ENCODE measurements at regions not wholly inside any gene's neighbourhood (a gene's known extent, or its start where the extent isn't known, plus 50 kb on each side); places are given as distances from the start of the nearest gene placed in this dataset.

DNA sequence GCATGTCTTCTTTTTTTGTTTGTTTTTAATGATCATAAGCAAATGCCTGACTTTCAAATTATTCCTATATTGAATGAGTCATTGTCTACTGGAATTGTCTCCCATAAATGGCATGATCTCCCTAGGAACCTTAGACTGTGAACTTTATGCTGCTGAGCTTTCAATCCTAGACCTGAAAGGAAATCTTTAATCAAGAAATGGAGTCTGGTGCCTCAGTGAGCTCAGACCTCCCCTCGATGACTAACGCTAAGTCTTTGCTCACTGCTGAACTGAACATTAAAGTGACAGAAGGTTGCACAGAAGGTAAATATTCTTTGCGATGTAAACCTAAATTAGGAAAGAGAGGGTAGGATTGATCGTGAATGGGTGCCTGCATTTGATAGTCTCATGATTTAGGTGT is 745.2 kb upstream of the WWC1 start:
- DNase-seq (ENCODE audit: low read depth), result no peak
- H3K4me3 ChIP-seq (ENCODE audit: low read depth, low read length), result no peak overlapping the region
- TF ChIP-seq, protein P1, sequence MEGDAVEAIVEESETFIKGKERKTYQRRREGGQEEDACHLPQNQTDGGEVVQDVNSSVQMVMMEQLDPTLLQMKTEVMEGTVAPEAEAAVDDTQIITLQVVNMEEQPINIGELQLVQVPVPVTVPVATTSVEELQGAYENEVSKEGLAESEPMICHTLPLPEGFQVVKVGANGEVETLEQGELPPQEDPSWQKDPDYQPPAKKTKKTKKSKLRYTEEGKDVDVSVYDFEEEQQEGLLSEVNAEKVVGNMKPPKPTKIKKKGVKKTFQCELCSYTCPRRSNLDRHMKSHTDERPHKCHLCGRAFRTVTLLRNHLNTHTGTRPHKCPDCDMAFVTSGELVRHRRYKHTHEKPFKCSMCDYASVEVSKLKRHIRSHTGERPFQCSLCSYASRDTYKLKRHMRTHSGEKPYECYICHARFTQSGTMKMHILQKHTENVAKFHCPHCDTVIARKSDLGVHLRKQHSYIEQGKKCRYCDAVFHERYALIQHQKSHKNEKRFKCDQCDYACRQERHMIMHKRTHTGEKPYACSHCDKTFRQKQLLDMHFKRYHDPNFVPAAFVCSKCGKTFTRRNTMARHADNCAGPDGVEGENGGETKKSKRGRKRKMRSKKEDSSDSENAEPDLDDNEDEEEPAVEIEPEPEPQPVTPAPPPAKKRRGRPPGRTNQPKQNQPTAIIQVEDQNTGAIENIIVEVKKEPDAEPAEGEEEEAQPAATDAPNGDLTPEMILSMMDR (IDR thresholded peaks at IDR 0.05; ENCODE audit: low read depth, low read length, missing control alignments), result no peak

DNA sequence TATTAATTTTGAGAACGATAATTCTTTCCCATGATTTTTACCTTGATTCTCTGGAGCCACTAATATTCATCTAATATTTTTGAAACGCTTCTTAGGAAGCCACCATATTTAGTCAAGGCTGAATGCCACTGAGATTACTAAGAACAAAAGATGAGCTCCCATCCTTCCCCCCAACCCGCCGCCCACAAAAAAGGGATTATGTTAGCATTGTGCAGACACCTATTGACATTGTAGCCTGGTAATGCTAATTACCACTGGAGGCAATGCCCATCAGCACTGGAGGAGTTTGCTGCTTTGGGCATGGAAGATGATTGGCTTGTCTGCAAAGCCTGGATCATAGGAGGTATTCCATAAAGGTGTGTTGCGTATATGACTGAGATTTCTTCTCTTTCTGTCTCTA is 739.1 kb upstream of the WWC1 start:
- no peak overlapping the region for H3K4me3 ChIP-seq (ENCODE audit: low read depth, low read length)
- TF ChIP-seq, protein P1 (IDR thresholded peaks at IDR 0.05; ENCODE audit: low read depth, low read length, missing control alignments), result no peak
- DNase-seq (ENCODE audit: low read depth), result no peak

DNA sequence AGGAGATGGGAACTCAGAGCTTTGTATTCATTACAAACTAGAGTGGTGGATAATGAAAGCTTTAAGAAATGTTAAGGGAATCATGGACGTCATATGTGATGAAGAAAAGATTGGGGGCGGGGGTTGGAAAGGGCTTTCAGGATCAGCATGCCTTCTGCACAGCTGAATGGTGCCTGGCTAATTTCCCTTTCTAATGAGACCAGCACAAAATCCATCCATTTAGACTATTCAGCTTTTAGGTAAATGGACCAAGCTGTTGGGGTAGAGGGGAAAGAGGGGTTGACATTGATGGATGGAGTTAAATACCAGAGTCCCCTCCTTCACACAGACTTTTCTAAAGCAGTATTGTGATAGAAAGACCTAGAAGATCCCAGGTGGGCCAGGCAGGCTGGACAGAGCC is 737.9 kb upstream of the WWC1 start:
- DNase-seq (ENCODE audit: low read depth), result no peak
- no peak overlapping the region for H3K4me3 ChIP-seq (ENCODE audit: low read depth, low read length)
- TF ChIP-seq, protein P1 (IDR thresholded peaks at IDR 0.05; ENCODE audit: low read depth, low read length, missing control alignments), result no peak

DNA sequence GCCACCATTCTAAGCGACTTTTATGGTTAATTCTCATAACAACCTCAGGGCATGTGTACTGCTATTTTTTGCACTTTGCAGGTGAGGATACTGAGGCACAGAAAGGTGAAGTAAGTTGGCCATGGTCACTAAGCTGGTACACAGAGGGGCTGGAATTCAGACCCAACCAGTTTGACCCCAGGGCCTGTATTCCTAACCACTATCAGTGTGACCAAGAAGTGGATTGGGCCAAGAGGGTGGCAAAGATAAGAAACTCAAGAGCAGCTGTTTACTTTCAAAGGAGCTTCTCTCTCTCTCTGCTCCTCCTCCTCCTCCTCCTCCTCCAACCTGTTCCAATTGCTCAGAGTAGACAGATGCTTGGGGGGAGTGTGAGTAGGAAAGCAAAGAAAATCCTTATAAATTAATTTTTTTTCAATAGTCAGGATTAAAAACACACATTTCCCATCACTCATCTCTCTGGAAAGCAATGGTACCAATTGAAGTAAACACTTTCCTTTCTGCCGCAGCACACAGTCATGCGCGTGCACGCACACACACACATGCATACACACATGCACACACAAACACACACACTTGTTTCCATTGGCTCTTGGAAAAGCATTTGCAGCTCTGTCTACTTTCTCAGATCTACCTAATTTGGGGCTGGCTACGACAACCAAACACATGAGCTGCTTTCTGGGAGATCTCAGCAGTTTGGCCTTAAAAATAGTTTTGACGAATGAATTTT is 736.7 kb upstream of the WWC1 start:
- TF ChIP-seq, protein P1 (IDR thresholded peaks at IDR 0.05; ENCODE audit: low read depth, low read length, missing control alignments), result no peak
- DNase-seq (ENCODE audit: low read depth), result no peak
- no peak overlapping the region for H3K4me3 ChIP-seq (ENCODE audit: low read depth, low read length)

DNA sequence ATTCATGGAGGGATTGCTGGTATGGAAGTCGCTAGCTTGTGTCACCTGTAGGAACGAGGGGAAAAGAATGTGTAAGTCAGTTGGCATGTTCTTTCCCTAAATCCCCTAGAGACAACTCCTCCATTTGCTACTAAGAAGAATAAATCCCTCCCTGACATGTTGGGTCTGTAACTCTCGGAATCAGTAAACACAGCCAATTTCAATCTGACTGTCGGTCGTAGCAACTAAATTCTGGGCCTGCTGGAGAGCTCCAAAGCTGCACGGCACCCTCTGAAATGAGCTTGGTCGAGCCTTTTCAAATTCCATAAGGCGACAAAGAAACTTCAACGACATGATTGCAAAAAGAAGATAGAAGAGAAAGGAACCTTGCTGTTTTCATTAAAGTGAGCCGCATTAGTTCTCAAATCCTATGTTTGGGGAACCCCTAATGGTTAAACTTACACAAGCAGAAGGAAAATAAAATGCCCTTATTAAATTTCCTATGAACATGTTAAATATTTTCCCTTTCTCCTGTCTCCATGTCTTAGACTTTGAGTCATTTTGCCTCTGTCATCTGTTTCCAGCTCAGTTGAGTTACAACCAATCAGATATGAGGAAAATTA is 735.8 kb upstream of the WWC1 start:
- DNase-seq (ENCODE audit: low read depth), result no peak
- TF ChIP-seq, protein P1 (IDR thresholded peaks at IDR 0.05; ENCODE audit: low read depth, low read length, missing control alignments), result no peak
- no peak overlapping the region for H3K4me3 ChIP-seq (ENCODE audit: low read depth, low read length)

DNA sequence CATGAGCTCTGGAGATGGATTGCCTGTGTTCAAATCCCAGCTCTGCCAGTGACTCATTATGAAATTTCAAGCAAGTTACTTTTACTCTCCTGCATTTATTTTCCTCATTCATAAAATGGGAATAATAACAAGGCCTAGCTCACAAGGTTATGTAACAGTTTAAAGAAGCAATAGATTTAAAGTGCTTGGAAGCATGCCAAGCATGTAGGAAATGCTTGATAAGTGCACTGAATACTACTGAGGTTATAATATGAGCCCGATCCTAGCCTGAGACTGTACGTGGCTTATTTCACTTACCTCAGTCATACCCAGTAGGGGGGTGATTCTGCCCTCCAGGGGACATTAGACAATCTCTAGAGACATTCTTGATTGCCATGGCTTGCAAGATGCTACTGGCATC is 734.1 kb upstream of the WWC1 start:
- no peak for DNase-seq (ENCODE audit: low read depth)
- TF ChIP-seq, protein P1 (IDR thresholded peaks at IDR 0.05; ENCODE audit: low read depth, low read length, missing control alignments), result no peak
- no peak overlapping the region for H3K4me3 ChIP-seq (ENCODE audit: low read depth, low read length)

DNA sequence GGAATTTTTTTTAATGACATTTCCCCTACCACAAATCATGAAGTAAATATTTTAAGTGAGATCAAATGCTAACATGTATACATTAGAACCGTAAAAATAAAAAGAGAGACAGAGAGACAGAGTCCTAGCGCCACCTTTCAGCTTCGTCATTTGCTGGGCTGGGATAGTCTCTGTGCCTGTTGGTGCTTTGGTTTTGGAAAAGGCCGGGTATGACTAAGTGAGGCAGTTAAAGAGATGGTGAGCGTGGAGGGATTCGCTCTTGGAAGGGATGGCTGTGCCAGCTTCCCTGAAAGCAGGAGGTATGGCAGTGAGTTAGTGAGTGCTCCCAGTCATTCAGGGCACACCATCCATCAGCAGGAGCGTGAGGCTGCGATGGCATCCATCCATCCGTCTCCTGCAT is 729.6 kb upstream of the WWC1 start:
- H3K4me3 ChIP-seq (ENCODE audit: low read depth, low read length), result no peak overlapping the region
- TF ChIP-seq, protein P1 (IDR thresholded peaks at IDR 0.05; ENCODE audit: low read depth, low read length, missing control alignments), result no peak
- DNase-seq (ENCODE audit: low read depth), result no peak

All from GM12864 (cell line).